ENCODE measurements at regions not wholly inside any gene's neighbourhood (a gene's known extent, or its start where the extent isn't known, plus 50 kb on each side); places are given as distances from the start of the nearest gene placed in this dataset.
"Not testable (repeated sequence)": the region's sequence is repeated elsewhere in the genome, so short reads cannot be mapped to it uniquely, and the experiment has no call there.

GRCh38 chr1:68848017-68848416, 351.1 kb upstream of the DEPDC1 start:
- no peaks in the 10 kb centered on the region for H3K27me3 ChIP-seq
- H3K4me1 ChIP-seq: no peaks in the 10 kb centered on the region
- no peak for DNase-seq (ENCODE audit: low spot score in 2 of 2)
- no peak overlapping the region for H3K4me3 ChIP-seq
- intact Hi-C loops (cut with DNase I): no loop called here
- no peak overlapping the region for H3K27ac ChIP-seq
- TF ChIP-seq CTCF (IDR thresholded peaks at IDR 0.05): no peak
- no peaks in the 10 kb centered on the region for H3K9me3 ChIP-seq
- H3K36me3 ChIP-seq: no peaks in the 10 kb centered on the region

- no peaks in the 10 kb centered on the region for H3K27me3 ChIP-seq
- TF ChIP-seq CTCF (IDR thresholded peaks at IDR 0.05): no peak
- intact Hi-C loops (cut with DNase I): no loop called here
- no peaks in the 10 kb centered on the region for H3K36me3 ChIP-seq
- H3K4me1 ChIP-seq: no peaks in the 10 kb centered on the region
- peaks cover 0 to 5% of the 10 kb centered on the region in 2 donors for H3K9me3 ChIP-seq
- H3K27ac ChIP-seq: no peak overlapping the region
- H3K4me3 ChIP-seq: no peak overlapping the region
- DNase-seq (ENCODE audit: low spot score in 2 of 2): no peak
Measured at GRCh38 chr1:68868606-68869005, 371.7 kb upstream of the DEPDC1 start.

- Histone ChIP-seq H3K27ac (no peak overlapping the region), H3K4me3 (no peak overlapping the region), H3K4me1 (no peaks in the 10 kb centered on the region), H3K36me3 (no peaks in the 10 kb centered on the region), H3K27me3 (no peaks in the 10 kb centered on the region), H3K9me3 (no peaks in the 10 kb centered on the region)
- intact Hi-C loops (cut with DNase I): no loop called here
- DNase-seq (ENCODE audit: low spot score in 2 of 2): no peak
- TF ChIP-seq CTCF (IDR thresholded peaks at IDR 0.05): no peak
Measured at GRCh38 chr1:68873144-68873543, 376.3 kb upstream of the DEPDC1 start.

GRCh38 chr1:68881330-68882194, 384.7 kb upstream of the DEPDC1 start:
- intact Hi-C loops (cut with DNase I); H3K36me3 ChIP-seq; H3K4me3 ChIP-seq; H3K4me1 ChIP-seq; H3K27ac ChIP-seq; H3K27me3 ChIP-seq; DNase-seq (ENCODE audit: low spot score in 2 of 2); H3K9me3 ChIP-seq: not testable (repeated sequence)

- H3K27ac ChIP-seq: no peak overlapping the region
- no peaks in the 10 kb centered on the region for H3K9me3 ChIP-seq
- intact Hi-C loops (cut with DNase I): no loop called here
- no peaks in the 10 kb centered on the region for H3K27me3 ChIP-seq
- TF ChIP-seq CTCF (IDR thresholded peaks at IDR 0.05): no peak
- DNase-seq (ENCODE audit: low spot score in 2 of 2): no peak
- H3K36me3 ChIP-seq: no peaks in the 10 kb centered on the region
- H3K4me3 ChIP-seq: no peak overlapping the region
- no peaks in the 10 kb centered on the region for H3K4me1 ChIP-seq
Measured at GRCh38 chr1:68889471-68889870, 392.6 kb upstream of the DEPDC1 start.

GRCh38 chr1:68890736-68891135, 393.9 kb upstream of the DEPDC1 start:
- H3K4me3 ChIP-seq: no peak overlapping the region
- intact Hi-C loops (cut with DNase I): no loop called here
- no peaks in the 10 kb centered on the region for H3K27me3 ChIP-seq
- TF ChIP-seq CTCF (IDR thresholded peaks at IDR 0.05): no peak
- H3K36me3 ChIP-seq: no peaks in the 10 kb centered on the region
- no peak overlapping the region for H3K27ac ChIP-seq
- H3K9me3 ChIP-seq: no peaks in the 10 kb centered on the region
- no peaks in the 10 kb centered on the region for H3K4me1 ChIP-seq
- DNase-seq (ENCODE audit: low spot score in 2 of 2): no peak

Measured in ascending aorta (tissue), 2 donors.